Stimulated activated naive B cell treated with anti-CD40 and anti-IgM and Interleukin-4, amounts not matched to agents 10 μg/mL and 1 μg/mL and 100 μg/mL, for 72 hours (primary cell): ENCODE measurements at regions not wholly inside any gene's neighbourhood (a gene's known extent, or its start where the extent isn't known, plus 50 kb on each side); places are given as distances from the start of the nearest gene placed in this dataset.

Experiments
- ATAC-seq, 2 donors: fragments of 150-1000 bp; cut with Tn5 transposase; replicated peaks; 2 replicates each; pipeline ENCODE4 v1.10.0; 2021; ENCODE audit warnings: moderate library complexity in 1 of 2
- DNase-seq: peaks from one replicate; pipeline ENCODE4 v3.0.0; 2021
- H3K27ac Mint-ChIP-seq: one replicate; pipeline ENCODE4 v1.8.0; 2022; ENCODE audit warnings: mild to moderate bottlenecking, mixed read lengths
- H3K27me3 Mint-ChIP-seq, 2 donors: one replicate each; pipeline ENCODE4 v1.8.0; 2022; ENCODE audit warnings: mixed read lengths in 2 of 2
- H3K36me3 Mint-ChIP-seq, 2 donors: one replicate each; pipeline ENCODE4 v1.8.0; 2022; ENCODE audit warnings: mixed read lengths in 2 of 2, mild to moderate bottlenecking in 1 of 2
- H3K4me1 Mint-ChIP-seq, 2 donors: one replicate each; pipeline ENCODE4 v1.8.0; 2022; ENCODE audit warnings: mixed read lengths in 2 of 2, mild to moderate bottlenecking in 1 of 2
- H3K4me3 Mint-ChIP-seq, 2 donors: one replicate each; pipeline ENCODE4 v1.8.0; 2022; ENCODE audit warnings: mild to moderate bottlenecking in 2 of 2, mixed read lengths in 2 of 2, moderate library complexity in 1 of 2
- H3K9me3 Mint-ChIP-seq, 2 donors: one replicate each; pipeline ENCODE4 v1.8.0; 2022; ENCODE audit warnings: mixed read lengths in 2 of 2, mild to moderate bottlenecking in 1 of 2

DNA sequence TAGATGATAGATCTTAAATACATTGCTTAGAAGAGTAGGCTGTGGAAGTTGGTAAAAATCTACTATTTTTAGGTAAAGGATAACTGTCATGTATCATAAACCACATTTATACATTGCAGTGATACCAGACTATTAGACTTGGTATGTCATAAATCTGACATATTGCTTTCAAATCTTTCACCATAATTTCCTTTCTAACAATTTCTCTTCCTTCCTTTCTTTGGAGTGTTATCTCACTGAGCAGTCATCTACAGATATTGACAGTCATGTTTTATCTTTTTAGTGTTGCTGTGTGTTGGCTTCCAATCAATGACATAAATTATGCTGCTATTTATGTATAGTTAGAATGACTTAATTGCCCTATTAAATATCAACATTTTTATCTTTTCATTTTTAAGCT lies 588.7 kb downstream of the TUSC7 start:
- DNase-seq (no peak), ATAC-seq (no peak)
- H3K4me3 Mint-ChIP-seq: no peak overlapping the region
- H3K27me3 Mint-ChIP-seq: no peaks in the 10 kb centered on the region
- no peaks in the 10 kb centered on the region for H3K36me3 Mint-ChIP-seq
- no peak overlapping the region for H3K27ac Mint-ChIP-seq
- no peaks in the 10 kb centered on the region for H3K9me3 Mint-ChIP-seq
- H3K4me1 Mint-ChIP-seq: no peaks in the 10 kb centered on the region

DNA sequence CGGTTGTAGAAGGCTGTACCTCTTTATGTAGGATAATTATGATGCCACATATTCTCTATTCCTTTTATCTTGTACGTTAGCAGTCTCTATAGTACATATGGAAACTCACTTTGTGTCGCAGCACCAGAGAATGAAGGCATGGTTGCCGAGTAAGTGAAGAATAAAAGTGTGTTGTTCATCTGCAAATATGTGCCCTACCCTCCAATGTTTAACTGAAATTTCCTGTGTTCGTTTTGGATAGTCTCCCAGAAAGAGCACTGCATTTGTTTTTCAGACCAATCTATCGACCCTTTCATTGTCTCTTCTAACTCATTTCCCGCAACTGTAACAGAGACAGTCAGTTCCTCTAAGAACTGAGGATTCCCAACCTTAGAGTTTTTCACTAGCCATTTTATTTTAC lies 592.8 kb downstream of the TUSC7 start:
- Mint-ChIP-seq H3K9me3 (no peaks in the 10 kb centered on the region), H3K4me3 (no peak overlapping the region), H3K36me3 (no peaks in the 10 kb centered on the region), H3K27ac (no peak overlapping the region), H3K27me3 (no peaks in the 10 kb centered on the region), H3K4me1 (peaks cover 0 to 4% of the 10 kb centered on the region in 2 donors)
- DNase-seq (no peak), ATAC-seq (no peak)

DNA sequence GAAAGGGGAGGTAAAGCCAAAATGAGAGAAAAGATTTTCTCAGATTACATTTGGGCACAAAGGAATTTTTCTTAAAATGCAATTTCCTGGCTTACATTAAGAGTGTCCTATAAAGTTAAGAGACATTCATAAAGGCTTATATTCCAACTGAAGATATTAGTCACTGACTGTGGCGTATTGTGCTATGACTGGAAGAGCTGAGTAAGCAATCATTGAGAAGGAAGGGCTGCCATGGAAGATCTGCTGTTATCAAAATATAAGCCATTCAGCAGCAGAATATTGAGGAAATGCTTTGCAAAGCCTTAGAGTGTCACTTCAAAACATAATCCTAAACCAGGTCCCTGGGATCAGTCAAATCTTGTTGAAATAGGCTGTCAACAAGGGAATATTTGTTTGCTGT lies 593.9 kb downstream of the TUSC7 start:
- Mint-ChIP-seq H3K27ac (no peak overlapping the region), H3K36me3 (no peaks in the 10 kb centered on the region), H3K9me3 (no peaks in the 10 kb centered on the region), H3K4me1 (peaks cover 0 to 4% of the 10 kb centered on the region in 2 donors), H3K27me3 (no peaks in the 10 kb centered on the region), H3K4me3 (no peak overlapping the region)
- ATAC-seq (no peak), DNase-seq (no peak)

DNA sequence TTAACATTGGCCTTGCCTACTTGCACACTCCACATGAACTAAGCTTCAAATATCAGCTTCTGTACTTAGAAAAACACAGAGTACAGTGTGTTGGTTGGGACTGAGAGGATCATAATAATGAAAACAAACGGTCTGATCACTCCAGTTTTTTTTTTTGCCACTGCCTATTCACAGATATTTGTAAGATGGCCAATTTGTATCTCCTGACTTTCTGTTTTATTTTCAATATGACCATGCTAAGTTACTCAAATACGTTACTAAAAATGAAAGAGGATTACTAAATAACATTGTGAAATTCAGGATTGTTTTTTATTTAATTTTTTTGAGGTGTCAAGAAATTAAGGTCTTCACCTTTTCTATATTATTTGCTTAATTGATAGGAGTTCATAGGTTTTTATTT lies 595.1 kb downstream of the TUSC7 start:
- Mint-ChIP-seq H3K9me3 (no peaks in the 10 kb centered on the region), H3K27me3 (no peaks in the 10 kb centered on the region), H3K4me3 (no peak overlapping the region), H3K36me3 (no peaks in the 10 kb centered on the region), H3K27ac (no peak overlapping the region), H3K4me1 (peaks cover 0 to 4% of the 10 kb centered on the region in 2 donors)
- no peak for DNase-seq
- no peak for ATAC-seq

DNA sequence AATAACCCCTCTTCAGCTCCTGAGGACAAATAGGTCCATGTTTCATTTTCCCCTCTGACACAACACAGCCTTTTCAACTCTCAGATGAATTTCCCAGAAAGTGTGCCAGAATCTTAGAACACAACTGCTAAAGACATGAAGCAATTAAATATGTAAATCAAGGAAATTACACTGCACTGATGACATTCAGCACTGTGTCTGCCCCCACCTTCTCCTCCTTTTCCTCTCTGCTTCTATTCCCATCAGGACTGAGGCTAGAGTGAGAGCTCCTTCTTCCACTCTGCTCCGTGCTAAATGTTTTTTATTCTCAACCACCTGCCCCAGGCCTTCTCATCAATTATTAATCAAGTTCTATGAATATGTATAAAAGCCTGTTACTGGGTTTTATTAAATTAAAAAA lies 596.1 kb downstream of the TUSC7 start:
- no peak overlapping the region for H3K27ac Mint-ChIP-seq
- H3K4me3 Mint-ChIP-seq: no peak overlapping the region
- no peaks in the 10 kb centered on the region for H3K27me3 Mint-ChIP-seq
- H3K4me1 Mint-ChIP-seq: peaks cover 0 to 4% of the 10 kb centered on the region in 2 donors
- ATAC-seq (no peak), DNase-seq (no peak)
- no peaks in the 10 kb centered on the region for H3K36me3 Mint-ChIP-seq
- H3K9me3 Mint-ChIP-seq: no peaks in the 10 kb centered on the region

DNA sequence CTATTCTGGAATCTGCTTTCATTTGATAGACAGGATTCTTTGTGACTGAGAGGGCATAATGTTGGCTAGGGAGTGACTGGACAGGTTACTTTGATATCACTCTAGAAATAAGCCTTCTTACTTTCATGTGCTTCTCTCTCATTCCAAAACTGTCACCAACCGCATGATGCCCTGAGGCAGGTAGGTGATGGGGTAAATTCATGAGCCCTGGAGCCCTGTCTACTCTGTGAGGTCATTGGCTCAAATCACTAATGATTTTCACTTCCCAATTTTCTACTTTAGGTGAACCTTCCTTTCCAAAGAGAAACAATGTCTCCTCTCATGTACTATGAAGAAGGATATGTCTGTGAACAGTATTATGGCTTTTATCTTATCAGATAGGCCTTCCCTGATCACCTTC lies 596.7 kb downstream of the TUSC7 start:
- no peaks in the 10 kb centered on the region for H3K9me3 Mint-ChIP-seq
- H3K4me3 Mint-ChIP-seq: no peak overlapping the region
- ATAC-seq (peak in 1 of 2 donors; percentile 38), DNase-seq (no peak)
- peaks cover 0 to 4% of the 10 kb centered on the region in 2 donors for H3K4me1 Mint-ChIP-seq
- H3K36me3 Mint-ChIP-seq: no peaks in the 10 kb centered on the region
- no peak overlapping the region for H3K27ac Mint-ChIP-seq
- H3K27me3 Mint-ChIP-seq: no peaks in the 10 kb centered on the region

DNA sequence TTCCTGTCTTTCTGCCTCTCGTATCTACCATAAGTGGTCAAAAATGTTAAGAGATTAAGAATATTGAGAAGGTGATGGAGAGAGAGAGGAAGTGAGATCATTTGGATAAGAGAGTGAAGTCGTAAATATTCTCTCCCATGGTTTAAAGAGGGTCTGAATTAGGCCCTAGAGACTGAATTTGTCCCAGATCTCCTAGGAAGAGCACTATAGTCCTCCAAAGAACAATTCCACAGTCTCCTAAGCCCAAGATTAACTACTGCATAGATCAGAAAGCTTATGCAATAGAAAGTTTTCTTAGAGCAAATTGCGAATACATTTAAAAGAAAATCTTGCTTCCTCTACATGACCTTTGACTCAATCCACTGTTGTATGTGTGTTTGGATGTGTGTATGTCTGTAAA lies 598.8 kb downstream of the TUSC7 start:
- no peaks in the 10 kb centered on the region for H3K36me3 Mint-ChIP-seq

DNA sequence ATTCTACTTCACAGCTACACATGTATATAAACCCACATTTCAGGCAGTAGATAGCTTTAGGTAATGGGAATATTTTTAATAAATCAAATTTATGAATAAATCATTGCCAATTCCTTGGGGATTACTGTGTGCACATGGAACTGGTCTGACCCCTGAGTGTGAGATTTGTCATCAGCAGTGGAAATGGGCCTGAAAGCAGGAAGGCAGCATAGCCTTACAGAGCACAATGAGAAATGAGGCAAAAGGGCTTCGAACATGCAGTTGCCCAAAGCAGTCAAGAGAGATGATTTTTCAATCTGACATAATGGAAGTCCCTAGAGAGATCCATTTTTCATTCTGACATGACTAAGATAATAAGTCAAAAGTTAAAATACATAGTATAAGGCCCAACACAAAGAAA lies 599.2 kb downstream of the TUSC7 start:
- H3K4me3 Mint-ChIP-seq: no peak overlapping the region
- H3K27ac Mint-ChIP-seq: no peak overlapping the region
- H3K9me3 Mint-ChIP-seq: no peaks in the 10 kb centered on the region
- no peak for ATAC-seq
- no peaks in the 10 kb centered on the region for H3K36me3 Mint-ChIP-seq
- no peaks in the 10 kb centered on the region for H3K27me3 Mint-ChIP-seq
- DNase-seq: no peak
- H3K4me1 Mint-ChIP-seq: peaks cover 0 to 4% of the 10 kb centered on the region in 2 donors

More for the DNA sequence above, 598.8 kb downstream of the TUSC7 start:
- H3K9me3 Mint-ChIP-seq: no peaks in the 10 kb centered on the region
- H3K27me3 Mint-ChIP-seq: no peaks in the 10 kb centered on the region
- DNase-seq (no peak), ATAC-seq (no peak)
- H3K27ac Mint-ChIP-seq: no peak overlapping the region
- peaks cover 0 to 4% of the 10 kb centered on the region in 2 donors for H3K4me1 Mint-ChIP-seq
- no peak overlapping the region for H3K4me3 Mint-ChIP-seq

DNA sequence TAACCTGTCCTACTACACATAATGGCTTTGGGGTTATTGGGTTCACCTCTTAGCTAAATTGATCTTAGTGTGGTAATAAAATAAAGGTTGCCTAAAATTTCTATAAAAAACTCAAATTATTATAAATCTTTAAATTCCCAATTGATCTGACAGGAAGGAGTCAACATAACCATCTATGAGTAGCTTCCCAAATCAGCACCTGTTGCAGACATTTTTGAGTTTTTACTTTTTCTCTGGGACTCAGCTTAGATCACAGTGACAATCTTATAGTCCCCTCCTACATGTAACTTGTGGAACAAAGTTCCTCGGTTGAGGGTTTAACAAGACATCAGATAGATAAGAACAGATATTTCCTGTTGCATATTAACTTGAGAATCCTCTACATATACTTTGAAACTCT lies 601.0 kb downstream of the TUSC7 start:
- ATAC-seq: no peak
- Mint-ChIP-seq H3K4me3 (no peak overlapping the region), H3K27ac (no peak overlapping the region), H3K4me1 (peaks cover 0 to 4% of the 10 kb centered on the region in 2 donors), H3K27me3 (no peaks in the 10 kb centered on the region), H3K36me3 (no peaks in the 10 kb centered on the region), H3K9me3 (no peaks in the 10 kb centered on the region)
- no peak for DNase-seq

DNA sequence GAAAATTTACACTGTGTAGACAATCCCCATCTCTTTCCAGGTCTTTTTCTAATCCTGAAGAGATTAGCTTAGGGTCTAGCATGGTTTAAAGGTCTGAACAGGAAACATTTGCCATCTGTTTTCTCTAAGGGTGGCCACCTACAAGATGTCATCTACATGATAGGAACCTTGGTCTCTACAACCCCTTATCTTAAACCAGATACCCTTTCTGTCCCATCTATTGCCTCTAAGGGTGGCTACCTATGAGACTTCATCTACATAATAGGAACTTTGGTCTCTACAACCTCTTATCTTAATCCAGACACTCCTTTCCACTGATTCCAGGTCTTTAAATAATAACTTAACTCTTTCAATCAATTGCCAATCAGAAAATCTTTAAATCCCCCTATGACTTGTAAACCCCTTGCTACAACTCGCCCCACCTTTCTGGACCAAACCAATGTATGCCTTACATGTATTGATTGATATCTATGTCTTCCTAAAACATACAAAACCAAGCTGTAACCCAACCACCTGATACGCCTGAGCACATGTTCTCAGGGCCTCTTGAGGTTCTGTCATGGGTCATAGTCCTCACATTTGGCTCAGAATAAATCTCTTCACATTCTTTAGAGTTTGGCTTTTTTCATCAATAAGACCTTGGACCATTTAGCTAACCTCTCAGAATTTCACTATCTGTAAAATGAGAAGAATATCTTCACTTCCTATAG lies 605.0 kb downstream of the TUSC7 start:
- DNase-seq (no peak), ATAC-seq (no peak)
- peaks cover under 1 to 5% of the 10 kb centered on the region in 2 donors for H3K9me3 Mint-ChIP-seq
- no peak overlapping the region for H3K4me3 Mint-ChIP-seq
- H3K27me3 Mint-ChIP-seq: no peaks in the 10 kb centered on the region
- H3K27ac Mint-ChIP-seq: no peak overlapping the region
- H3K4me1 Mint-ChIP-seq: no peaks in the 10 kb centered on the region
- H3K36me3 Mint-ChIP-seq: no peaks in the 10 kb centered on the region

DNA sequence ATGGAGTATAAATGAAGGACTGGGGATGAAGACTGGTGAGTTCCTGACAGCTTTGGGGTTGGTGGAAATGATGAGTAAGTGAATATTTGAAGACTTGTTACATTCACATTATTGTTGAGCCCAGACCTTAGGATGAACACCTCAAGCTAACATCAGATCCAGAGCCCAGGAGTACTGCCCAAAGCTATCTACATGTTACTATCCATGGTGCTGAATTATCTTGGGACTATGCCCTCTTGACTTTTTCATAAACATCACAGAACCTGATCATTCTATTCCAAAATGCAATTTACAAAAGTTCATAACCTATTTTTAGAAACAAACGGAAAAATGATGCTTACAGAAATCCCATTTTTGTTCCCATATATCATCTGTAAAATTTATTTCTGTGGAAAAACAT lies 613.3 kb downstream of the TUSC7 start:
- Mint-ChIP-seq H3K4me3 (no peak overlapping the region), H3K9me3 (peaks cover 4 to 5% of the 10 kb centered on the region in 2 donors), H3K27ac (no peak overlapping the region), H3K36me3 (no peaks in the 10 kb centered on the region), H3K27me3 (no peaks in the 10 kb centered on the region), H3K4me1 (no peaks in the 10 kb centered on the region)
- ATAC-seq: no peak
- DNase-seq: no peak

DNA sequence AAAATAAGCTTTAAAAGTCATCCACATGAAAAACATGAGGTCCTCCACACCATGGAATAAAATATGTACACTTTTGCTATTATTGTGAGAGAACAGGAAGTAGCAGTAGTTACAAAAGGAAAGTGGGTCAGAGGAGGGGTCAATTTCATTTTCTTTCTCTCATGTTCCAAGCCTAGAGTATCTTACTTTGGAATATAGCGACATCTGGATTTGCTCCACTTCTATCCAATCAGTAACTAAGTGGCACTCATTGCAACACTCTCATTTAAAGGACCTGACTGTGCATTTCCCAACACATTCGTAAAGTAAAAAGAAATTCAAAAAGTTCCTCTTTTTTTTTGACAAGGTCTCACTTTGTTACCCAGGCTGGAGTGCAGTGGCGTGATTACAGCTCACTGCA lies 637.3 kb downstream of the TUSC7 start:
- ATAC-seq (no peak), DNase-seq (no peak)
- Mint-ChIP-seq H3K4me3 (no peak overlapping the region), H3K9me3 (no peaks in the 10 kb centered on the region), H3K36me3 (no peaks in the 10 kb centered on the region), H3K27me3 (no peaks in the 10 kb centered on the region), H3K27ac (no peak overlapping the region), H3K4me1 (no peaks in the 10 kb centered on the region)

DNA sequence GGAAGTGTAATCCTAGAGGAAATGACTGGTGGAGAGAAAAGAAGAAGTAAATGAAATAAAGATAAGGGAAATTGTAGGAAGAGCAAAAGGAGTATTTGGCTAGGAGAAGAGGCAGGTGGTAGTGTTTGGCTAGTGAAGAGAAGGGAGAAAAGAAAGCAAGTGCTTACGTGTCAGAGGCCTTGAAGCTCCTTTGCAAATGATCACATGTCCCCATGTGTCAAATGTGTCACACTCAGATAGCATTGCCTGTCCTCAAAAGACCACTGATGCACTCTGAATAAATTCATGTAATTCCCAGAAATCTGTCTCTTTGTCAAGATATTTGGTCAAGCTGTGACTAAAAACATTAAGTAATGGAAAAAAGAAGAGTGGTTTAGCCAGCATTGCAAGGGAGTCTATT lies 639.3 kb downstream of the TUSC7 start:
- Mint-ChIP-seq H3K36me3 (no peaks in the 10 kb centered on the region), H3K4me1 (no peaks in the 10 kb centered on the region), H3K9me3 (no peaks in the 10 kb centered on the region), H3K27me3 (no peaks in the 10 kb centered on the region), H3K4me3 (no peak overlapping the region), H3K27ac (no peak overlapping the region)
- DNase-seq (no peak), ATAC-seq (no peak)

DNA sequence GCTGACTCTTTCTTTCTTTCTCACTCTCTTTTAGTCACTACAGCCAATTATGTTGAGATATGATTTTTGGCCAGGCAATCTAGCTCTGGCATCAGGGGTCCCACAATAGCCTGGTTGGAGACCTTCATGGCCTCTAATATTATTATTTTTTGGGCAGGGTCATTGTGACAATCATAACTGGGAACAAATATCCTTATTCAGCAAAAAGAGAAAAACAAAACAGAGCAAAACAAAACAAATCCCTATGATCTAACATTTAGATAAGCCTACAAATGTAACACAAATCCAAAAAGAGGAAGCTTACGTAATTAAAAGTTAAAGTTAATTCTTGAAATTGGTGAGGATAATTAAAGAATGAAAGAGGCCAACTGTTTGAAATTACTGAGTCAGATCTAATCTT lies 640.0 kb downstream of the TUSC7 start:
- H3K36me3 Mint-ChIP-seq: no peaks in the 10 kb centered on the region
- no peak for DNase-seq
- H3K27ac Mint-ChIP-seq: no peak overlapping the region
- no peak overlapping the region for H3K4me3 Mint-ChIP-seq
- H3K27me3 Mint-ChIP-seq: no peaks in the 10 kb centered on the region
- no peak for ATAC-seq
- no peaks in the 10 kb centered on the region for H3K4me1 Mint-ChIP-seq
- no peaks in the 10 kb centered on the region for H3K9me3 Mint-ChIP-seq

DNA sequence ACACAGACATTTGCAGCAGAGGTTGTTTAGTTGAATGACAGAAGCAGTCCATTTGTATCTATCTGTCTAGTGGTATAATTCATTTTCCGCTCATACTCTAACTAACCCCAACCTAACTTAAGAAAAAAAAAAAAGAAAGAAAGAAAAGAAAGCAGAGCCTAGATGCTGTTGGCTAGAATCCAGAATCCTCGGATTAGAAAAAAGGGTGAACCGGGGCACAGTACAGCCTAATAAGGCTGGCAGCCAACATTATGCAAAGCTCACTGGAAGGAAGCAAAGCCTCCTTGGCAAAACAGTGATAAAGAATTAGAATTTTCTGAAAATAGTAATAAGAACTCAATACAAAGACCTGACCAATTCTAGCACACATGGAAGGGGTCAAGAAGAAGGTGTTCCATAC lies 640.8 kb downstream of the TUSC7 start:
- H3K4me3 Mint-ChIP-seq: no peak overlapping the region
- H3K4me1 Mint-ChIP-seq: no peaks in the 10 kb centered on the region
- no peaks in the 10 kb centered on the region for H3K27me3 Mint-ChIP-seq
- DNase-seq (no peak), ATAC-seq (no peak)
- no peaks in the 10 kb centered on the region for H3K9me3 Mint-ChIP-seq
- no peaks in the 10 kb centered on the region for H3K36me3 Mint-ChIP-seq
- H3K27ac Mint-ChIP-seq: no peak overlapping the region

DNA sequence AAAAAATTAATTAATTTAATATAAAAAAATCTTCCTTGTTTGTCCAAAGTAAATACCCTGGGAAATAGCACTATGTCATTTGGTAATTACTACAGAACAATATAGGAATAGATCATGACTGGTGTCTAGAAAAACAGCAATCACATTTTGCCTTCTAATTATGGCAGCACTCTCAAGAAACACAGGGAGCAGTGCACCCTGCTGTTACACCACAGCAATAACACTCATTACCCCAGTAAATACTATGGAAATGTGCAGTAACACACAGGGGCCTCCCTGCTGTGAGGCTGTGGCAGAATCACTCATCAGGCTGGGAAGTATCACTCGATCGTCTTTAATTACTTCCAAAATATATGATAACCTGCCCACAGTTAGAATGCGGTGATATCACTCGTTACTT lies 646.0 kb downstream of the TUSC7 start:
- no peaks in the 10 kb centered on the region for H3K9me3 Mint-ChIP-seq
- no peaks in the 10 kb centered on the region for H3K4me1 Mint-ChIP-seq
- ATAC-seq (peak; percentile 27 to 49), DNase-seq (no peak)
- H3K36me3 Mint-ChIP-seq: no peaks in the 10 kb centered on the region
- H3K4me3 Mint-ChIP-seq: no peak overlapping the region
- no peaks in the 10 kb centered on the region for H3K27me3 Mint-ChIP-seq
- no peak overlapping the region for H3K27ac Mint-ChIP-seq
